ENCODE measurements at regions not wholly inside any gene's neighbourhood (a gene's known extent, or its start where the extent isn't known, plus 50 kb on each side); places are given as distances from the start of the nearest gene placed in this dataset.

DNA sequence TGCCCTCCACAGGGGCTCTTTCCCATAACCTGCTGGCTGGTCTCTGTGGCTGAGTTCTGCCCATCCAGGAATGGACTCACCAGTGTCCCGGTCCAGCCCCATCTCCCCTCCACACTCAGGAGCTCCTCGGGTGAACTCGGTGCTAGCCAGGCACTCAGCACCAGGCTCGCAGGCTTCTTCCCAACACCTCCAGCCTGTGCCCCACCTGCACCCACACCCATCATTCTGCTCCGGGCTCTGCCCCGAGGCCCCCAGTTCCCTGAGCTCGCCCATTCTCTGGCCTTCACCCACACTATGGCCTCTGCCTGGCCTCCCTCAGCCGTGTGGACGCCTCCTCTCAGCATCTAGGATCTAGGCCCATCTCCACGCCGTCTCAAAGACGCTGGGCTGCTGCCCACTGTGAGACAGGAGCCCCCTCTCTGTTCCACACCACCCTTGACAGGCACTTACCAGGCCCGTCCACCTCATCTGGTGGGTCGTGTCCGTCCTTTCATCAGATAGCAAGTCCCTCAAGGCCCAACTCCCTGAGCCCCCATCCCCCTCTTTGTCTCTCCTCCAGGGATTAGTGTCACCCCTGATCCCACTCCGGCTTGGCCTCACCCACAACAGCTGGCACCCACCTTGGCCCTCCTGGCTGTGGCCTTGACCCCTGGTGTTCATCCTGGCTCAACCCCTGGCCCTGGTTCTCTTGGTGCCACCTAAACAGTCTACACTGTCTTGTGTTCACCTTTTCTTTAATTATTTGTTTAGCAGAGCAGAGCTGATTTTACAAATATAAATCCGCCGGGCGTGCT is 76.0 kb upstream of the FAM20C start:
- Histone ChIP-seq H3K27ac (peak overlapping the region; percentile 17), H3K9ac (ENCODE audit: low read depth in 2 of 2, low read length in 2 of 2) (peak overlapping the region in 1 of 2 donors; percentile 12), H3K36me3 (no peaks in the 10 kb centered on the region), H3K4me1 (no peaks in the 10 kb centered on the region), H3K9me3 (no peaks in the 10 kb centered on the region), H3K27me3 (no peaks in the 10 kb centered on the region), H3K4me3 (no peak overlapping the region)
- intact Hi-C loops (cut with DNase I): no loop called here
- no peak for DNase-seq
- no peak for TF ChIP-seq CTCF (IDR thresholded peaks at IDR 0.05)

GRCh38 chr7:117836-118614 is 74.3 kb upstream of the FAM20C start:
- Histone ChIP-seq H3K4me3 (no peak overlapping the region), H3K9ac (ENCODE audit: low read depth in 2 of 2, low read length in 2 of 2) (no peak overlapping the region), H3K4me1 (no peaks in the 10 kb centered on the region), H3K36me3 (no peaks in the 10 kb centered on the region), H3K9me3 (no peaks in the 10 kb centered on the region), H3K27me3 (no peaks in the 10 kb centered on the region), H3K27ac (no peak overlapping the region)
- DNase-seq: no peak
- TF ChIP-seq CTCF (IDR thresholded peaks at IDR 0.05): no peak
- intact Hi-C loops (cut with DNase I): no loop called here

DNA sequence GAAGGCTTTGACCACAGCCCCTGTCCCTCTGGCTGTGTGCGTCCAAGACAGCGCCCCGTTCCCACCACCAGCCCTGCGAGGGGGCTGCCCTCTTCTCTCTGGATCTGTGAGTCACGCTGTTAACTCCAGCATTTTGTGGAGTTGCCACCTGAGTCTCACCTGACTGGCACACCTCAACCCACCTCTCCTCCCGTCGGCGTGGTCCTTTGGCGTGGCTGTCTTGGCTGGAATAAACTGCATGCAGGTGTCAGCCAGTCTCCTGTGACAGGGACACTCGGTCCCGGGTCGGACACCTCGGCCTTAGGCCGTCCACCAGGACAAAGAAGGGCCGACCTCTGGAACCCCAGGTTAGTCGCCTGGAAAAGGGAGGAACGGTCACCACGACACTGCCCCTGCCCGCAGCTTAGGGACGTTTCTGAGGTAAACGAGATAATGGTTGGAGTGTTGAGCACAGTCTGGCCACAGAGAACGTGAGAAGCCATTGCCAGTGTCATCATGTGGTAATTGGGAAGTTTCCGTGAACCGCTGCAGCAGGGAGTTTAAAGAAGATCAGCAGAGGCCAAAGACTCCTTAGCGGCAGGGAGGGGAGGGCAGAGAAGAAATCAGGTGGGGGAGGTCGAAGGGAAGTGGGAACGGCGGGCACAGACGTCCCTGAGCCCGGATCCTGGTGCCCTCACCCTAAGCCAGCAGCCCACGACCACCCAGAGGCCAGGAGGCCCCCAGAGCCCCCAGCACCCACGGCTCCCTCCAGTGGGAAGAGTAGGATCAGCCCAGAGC is 73.6 kb upstream of the FAM20C start:
- H3K27me3 ChIP-seq: no peaks in the 10 kb centered on the region
- intact Hi-C loops (cut with DNase I): no loop called here
- peak overlapping the region; percentile 17 for H3K27ac ChIP-seq
- peak overlapping the region in 1 of 2 donors; percentile 12 for H3K9ac ChIP-seq (ENCODE audit: low read depth in 2 of 2, low read length in 2 of 2)
- no peaks in the 10 kb centered on the region for H3K4me1 ChIP-seq
- H3K36me3 ChIP-seq: no peaks in the 10 kb centered on the region
- no peak for DNase-seq
- no peak for TF ChIP-seq CTCF (IDR thresholded peaks at IDR 0.05)
- H3K4me3 ChIP-seq: no peak overlapping the region
- H3K9me3 ChIP-seq: no peaks in the 10 kb centered on the region

DNA sequence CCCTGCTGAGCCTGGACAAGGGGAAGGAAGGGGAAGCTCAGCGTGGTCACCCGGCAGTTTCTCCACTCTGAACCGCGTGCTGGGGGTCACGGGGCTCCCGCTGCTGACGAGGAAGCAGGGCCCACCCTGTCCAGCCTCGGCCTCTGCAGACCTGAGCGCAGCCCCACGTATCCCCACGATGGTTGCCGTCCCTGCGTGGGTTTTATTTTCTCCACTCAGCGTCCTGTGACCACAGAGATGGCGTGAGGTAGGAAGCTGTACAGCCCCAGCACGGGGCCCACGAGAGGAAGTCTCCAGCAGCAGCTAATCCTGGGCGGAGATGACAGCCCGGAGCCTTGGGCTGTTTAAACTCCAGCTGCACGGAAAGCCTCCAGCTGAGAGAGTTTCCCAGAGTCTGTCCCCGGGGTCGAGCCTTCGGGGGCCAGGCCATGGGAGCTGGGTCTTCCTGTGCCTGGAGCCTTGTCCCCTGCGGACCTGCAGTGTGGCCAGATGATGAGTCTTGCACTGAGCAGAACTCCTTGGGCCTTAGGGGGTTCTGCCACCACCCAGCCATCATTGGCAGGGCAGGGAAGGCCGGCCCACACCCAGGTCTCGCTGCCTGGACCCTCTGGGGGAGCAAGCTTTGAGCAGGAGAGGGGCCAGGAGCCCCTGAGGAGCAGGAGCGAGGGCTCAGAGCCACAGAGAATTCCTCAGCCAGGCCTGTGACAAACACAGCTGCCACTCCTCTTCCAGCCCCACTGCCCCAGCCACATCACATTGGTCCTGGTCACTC is 72.8 kb upstream of the FAM20C start:
- H3K27me3 ChIP-seq: no peaks in the 10 kb centered on the region
- no peaks in the 10 kb centered on the region for H3K36me3 ChIP-seq
- no peak for TF ChIP-seq CTCF (IDR thresholded peaks at IDR 0.05)
- peak overlapping the region in 1 of 2 donors; percentile 12 for H3K9ac ChIP-seq (ENCODE audit: low read depth in 2 of 2, low read length in 2 of 2)
- intact Hi-C loops (cut with DNase I): no loop called here
- H3K4me3 ChIP-seq: no peak overlapping the region
- no peaks in the 10 kb centered on the region for H3K4me1 ChIP-seq
- no peaks in the 10 kb centered on the region for H3K9me3 ChIP-seq
- peak overlapping the region; percentile 22 for H3K27ac ChIP-seq
- peak; percentile 33 for DNase-seq

All from colonic mucosa (tissue), 4 donors.